ENCODE measurements at regions not wholly inside any gene's neighbourhood (a gene's known extent, or its start where the extent isn't known, plus 50 kb on each side); places are given as distances from the start of the nearest gene placed in this dataset.

DNA sequence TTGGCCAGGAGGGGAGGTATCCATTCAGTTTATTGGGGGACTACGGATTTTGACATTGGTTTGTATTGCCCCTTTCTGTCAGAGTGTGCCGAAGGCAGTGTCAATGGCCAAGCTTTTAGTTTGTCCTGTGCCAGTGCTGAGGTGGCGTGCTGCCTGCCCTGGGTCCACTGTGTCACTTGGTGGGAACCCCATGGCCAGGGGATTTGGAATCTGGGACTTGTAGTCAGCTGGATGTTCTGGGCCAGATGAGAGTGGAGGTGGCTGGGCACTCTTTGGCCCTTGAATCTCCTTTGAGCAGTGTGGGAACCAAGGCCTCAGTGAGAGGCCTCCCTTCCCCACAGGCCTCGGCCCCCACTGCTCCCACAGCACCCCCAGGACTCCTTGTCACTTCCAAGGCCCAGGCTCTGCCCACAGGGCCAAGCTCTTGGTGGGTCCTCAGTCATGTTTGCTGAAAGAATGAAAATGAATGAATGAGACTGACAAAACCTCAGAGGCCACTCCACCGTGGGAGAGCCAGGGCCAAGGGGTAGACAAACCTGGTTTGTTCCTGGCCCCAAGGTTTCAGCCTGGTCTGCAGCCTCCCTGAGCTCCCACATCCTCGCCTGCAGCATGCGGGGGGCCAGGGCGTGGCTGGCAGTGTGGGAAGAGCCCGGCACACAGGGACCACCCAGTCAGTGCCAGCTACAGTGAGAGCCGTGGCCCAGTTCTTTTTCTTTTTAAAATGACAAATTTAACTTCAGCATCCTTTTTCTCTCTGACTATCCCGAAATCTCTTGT lies 412.2 kb downstream of the MATN1 start:
- TF ChIP-seq, protein P1, sequence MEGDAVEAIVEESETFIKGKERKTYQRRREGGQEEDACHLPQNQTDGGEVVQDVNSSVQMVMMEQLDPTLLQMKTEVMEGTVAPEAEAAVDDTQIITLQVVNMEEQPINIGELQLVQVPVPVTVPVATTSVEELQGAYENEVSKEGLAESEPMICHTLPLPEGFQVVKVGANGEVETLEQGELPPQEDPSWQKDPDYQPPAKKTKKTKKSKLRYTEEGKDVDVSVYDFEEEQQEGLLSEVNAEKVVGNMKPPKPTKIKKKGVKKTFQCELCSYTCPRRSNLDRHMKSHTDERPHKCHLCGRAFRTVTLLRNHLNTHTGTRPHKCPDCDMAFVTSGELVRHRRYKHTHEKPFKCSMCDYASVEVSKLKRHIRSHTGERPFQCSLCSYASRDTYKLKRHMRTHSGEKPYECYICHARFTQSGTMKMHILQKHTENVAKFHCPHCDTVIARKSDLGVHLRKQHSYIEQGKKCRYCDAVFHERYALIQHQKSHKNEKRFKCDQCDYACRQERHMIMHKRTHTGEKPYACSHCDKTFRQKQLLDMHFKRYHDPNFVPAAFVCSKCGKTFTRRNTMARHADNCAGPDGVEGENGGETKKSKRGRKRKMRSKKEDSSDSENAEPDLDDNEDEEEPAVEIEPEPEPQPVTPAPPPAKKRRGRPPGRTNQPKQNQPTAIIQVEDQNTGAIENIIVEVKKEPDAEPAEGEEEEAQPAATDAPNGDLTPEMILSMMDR (IDR thresholded peaks at IDR 0.05), result no peak
- TF ChIP-seq POLR2A (IDR thresholded peaks at IDR 0.05), result no peak

Data from thyroid gland (tissue), 4 donors.